ENCODE measurements at regions not wholly inside any gene's neighbourhood (a gene's known extent, or its start where the extent isn't known, plus 50 kb on each side); places are given as distances from the start of the nearest gene placed in this dataset.

- H3K4me1 ChIP-seq (ENCODE audit: insufficient read depth, low read length, severe bottlenecking), result no peaks in the 10 kb centered on the region
- no peaks in the 10 kb centered on the region for H4K20me1 ChIP-seq (ENCODE audit: insufficient read depth, low read length)
- no peaks in the 10 kb centered on the region for H3K36me3 ChIP-seq (ENCODE audit: insufficient read depth, low read length)
- no peak overlapping the region for H3K27ac ChIP-seq (ENCODE audit: low read depth, low read length, poor library complexity, severe bottlenecking)
- no peaks in the 10 kb centered on the region for H3K9me3 ChIP-seq (ENCODE audit: low read length)
- H2AFZ ChIP-seq (ENCODE audit: low read length), result no peak overlapping the region
- H3K4me2 ChIP-seq (ENCODE audit: low read length), result no peak overlapping the region
- H3K27me3 ChIP-seq (ENCODE audit: insufficient read depth, low read length), result no peaks in the 10 kb centered on the region
- no peaks in the 10 kb centered on the region for H3K9me2 ChIP-seq (ENCODE audit: low read depth, low read length)
- H3K4me3 ChIP-seq (ENCODE audit: low read depth, low read length, poor library complexity, severe bottlenecking), result no peak overlapping the region
- H3K9ac ChIP-seq (ENCODE audit: low read length), result no peak overlapping the region
- TF ChIP-seq CTCF (IDR thresholded peaks at IDR 0.05; ENCODE audit: low read length), result no peak
- TF ChIP-seq EZH2 (IDR thresholded peaks at IDR 0.05; ENCODE audit: borderline replicate concordance, low read length), result no peak
- H3F3A ChIP-seq (ENCODE audit: insufficient read depth, low read length), result no peaks in the 10 kb centered on the region
- no peaks in the 10 kb centered on the region for H3K79me2 ChIP-seq (ENCODE audit: insufficient read depth, low read length)
These were observed 267.4 kb upstream of the THBS1 start for GRCh38 chr15:39313467-39313866.

GRCh38 chr15:39313881-39314280 lies 267.0 kb upstream of the THBS1 start:
- Histone ChIP-seq H3K4me1 (ENCODE audit: insufficient read depth, low read length, severe bottlenecking) (no peaks in the 10 kb centered on the region), H3K9ac (ENCODE audit: low read length) (no peak overlapping the region)

GRCh38 chr15:39315206-39315850 lies 265.6 kb upstream of the THBS1 start:
- Histone ChIP-seq H3K79me2 (ENCODE audit: insufficient read depth, low read length) (no peaks in the 10 kb centered on the region), H3K9me3 (ENCODE audit: low read length) (no peaks in the 10 kb centered on the region), H3K36me3 (ENCODE audit: insufficient read depth, low read length) (no peaks in the 10 kb centered on the region), H3K27ac (ENCODE audit: low read depth, low read length, poor library complexity, severe bottlenecking) (no peak overlapping the region), H3K27me3 (ENCODE audit: insufficient read depth, low read length) (no peaks in the 10 kb centered on the region), H4K20me1 (ENCODE audit: insufficient read depth, low read length) (no peaks in the 10 kb centered on the region), H2AFZ (ENCODE audit: low read length) (no peak overlapping the region), H3F3A (ENCODE audit: insufficient read depth, low read length) (no peaks in the 10 kb centered on the region), H3K4me3 (ENCODE audit: low read depth, low read length, poor library complexity, severe bottlenecking) (no peak overlapping the region), H3K9ac (ENCODE audit: low read length) (no peak overlapping the region), H3K4me1 (ENCODE audit: insufficient read depth, low read length, severe bottlenecking) (no peaks in the 10 kb centered on the region), H3K9me2 (ENCODE audit: low read depth, low read length) (no peaks in the 10 kb centered on the region), H3K4me2 (ENCODE audit: low read length) (no peak overlapping the region)
- TF ChIP-seq CTCF (IDR thresholded peaks at IDR 0.05; ENCODE audit: low read length) (no peak), EZH2 (IDR thresholded peaks at IDR 0.05; ENCODE audit: borderline replicate concordance, low read length) (no peak)

More at GRCh38 chr15:39313881-39314280, 267.0 kb upstream of the THBS1 start:
- no peak for TF ChIP-seq CTCF (IDR thresholded peaks at IDR 0.05; ENCODE audit: low read length)
- TF ChIP-seq EZH2 (IDR thresholded peaks at IDR 0.05; ENCODE audit: borderline replicate concordance, low read length), result no peak
- no peaks in the 10 kb centered on the region for H3K79me2 ChIP-seq (ENCODE audit: insufficient read depth, low read length)
- H2AFZ ChIP-seq (ENCODE audit: low read length), result no peak overlapping the region
- H3F3A ChIP-seq (ENCODE audit: insufficient read depth, low read length), result no peaks in the 10 kb centered on the region
- no peaks in the 10 kb centered on the region for H3K36me3 ChIP-seq (ENCODE audit: insufficient read depth, low read length)
- H4K20me1 ChIP-seq (ENCODE audit: insufficient read depth, low read length), result no peaks in the 10 kb centered on the region
- no peak overlapping the region for H3K4me3 ChIP-seq (ENCODE audit: low read depth, low read length, poor library complexity, severe bottlenecking)
- no peak overlapping the region for H3K4me2 ChIP-seq (ENCODE audit: low read length)
- no peaks in the 10 kb centered on the region for H3K27me3 ChIP-seq (ENCODE audit: insufficient read depth, low read length)
- no peaks in the 10 kb centered on the region for H3K9me2 ChIP-seq (ENCODE audit: low read depth, low read length)
- H3K9me3 ChIP-seq (ENCODE audit: low read length), result no peaks in the 10 kb centered on the region
- H3K27ac ChIP-seq (ENCODE audit: low read depth, low read length, poor library complexity, severe bottlenecking), result no peak overlapping the region
